Activated naive CD8-positive, alpha-beta T cell treated with anti-CD3 and anti-CD28 coated beads, Interleukin-2, amount 50 U/mL, for 24 hours (primary cell): ENCODE measurements at regions not wholly inside any gene's neighbourhood (a gene's known extent, or its start where the extent isn't known, plus 50 kb on each side); places are given as distances from the start of the nearest gene placed in this dataset.

Source experiments
- ATAC-seq: fragments of 150-1000 bp; cut with Tn5 transposase; one replicate; pipeline ENCODE4 v1.10.0; 2021
- DNase-seq: peaks from one replicate; pipeline ENCODE4 v3.0.0; 2021
- H3K27ac Mint-ChIP-seq: one replicate; pipeline ENCODE4 v1.8.0; 2021; ENCODE audit warnings: mild to moderate bottlenecking, mixed read lengths
- H3K27me3 Mint-ChIP-seq: one replicate; pipeline ENCODE4 v1.8.0; 2021; ENCODE audit warnings: mixed read lengths
- H3K36me3 Mint-ChIP-seq: one replicate; pipeline ENCODE4 v1.8.0; 2021; ENCODE audit warnings: low read depth, mixed read lengths
- H3K4me1 Mint-ChIP-seq: one replicate; pipeline ENCODE4 v1.8.0; 2021; ENCODE audit warnings: mixed read lengths
- H3K4me3 Mint-ChIP-seq: one replicate; pipeline ENCODE4 v1.8.0; 2021; ENCODE audit warnings: mild to moderate bottlenecking, moderate library complexity, mixed read lengths
- H3K9me3 Mint-ChIP-seq: one replicate; pipeline ENCODE4 v1.8.0; 2021; ENCODE audit warnings: mixed read lengths

GRCh38 chr7:94088560-94088959 lies 84.4 kb upstream of the BET1 start:
- no peak overlapping the region for H3K4me3 Mint-ChIP-seq
- no peaks in the 10 kb centered on the region for H3K9me3 Mint-ChIP-seq
- peaks cover 26% of the 10 kb centered on the region for H3K27me3 Mint-ChIP-seq
- H3K27ac Mint-ChIP-seq, result no peak overlapping the region
- H3K4me1 Mint-ChIP-seq, result peaks cover 15% of the 10 kb centered on the region
- ATAC-seq, result no peak
- no peaks in the 10 kb centered on the region for H3K36me3 Mint-ChIP-seq
- DNase-seq, result no peak

- Mint-ChIP-seq H3K36me3 (no peaks in the 10 kb centered on the region), H3K4me3 (no peak overlapping the region), H3K9me3 (no peaks in the 10 kb centered on the region), H3K4me1 (peaks cover 15% of the 10 kb centered on the region), H3K27ac (no peak overlapping the region), H3K27me3 (peaks cover 26% of the 10 kb centered on the region)
- no peak for ATAC-seq
- no peak for DNase-seq
Observed at GRCh38 chr7:94089806-94090205, 85.7 kb upstream of the BET1 start.

- H3K36me3 Mint-ChIP-seq, result no peaks in the 10 kb centered on the region
- no peaks in the 10 kb centered on the region for H3K9me3 Mint-ChIP-seq
- H3K4me1 Mint-ChIP-seq, result peaks cover 9% of the 10 kb centered on the region
- H3K4me3 Mint-ChIP-seq, result no peak overlapping the region
- H3K27ac Mint-ChIP-seq, result no peak overlapping the region
- peaks cover 30% of the 10 kb centered on the region for H3K27me3 Mint-ChIP-seq
- ATAC-seq, result no peak
- DNase-seq, result no peak
Observed at GRCh38 chr7:94092980-94093379, 88.8 kb upstream of the BET1 start.

- no peak for DNase-seq
- Mint-ChIP-seq H3K4me3 (no peak overlapping the region), H3K4me1 (no peaks in the 10 kb centered on the region), H3K27me3 (peaks cover 24% of the 10 kb centered on the region), H3K36me3 (no peaks in the 10 kb centered on the region), H3K9me3 (no peaks in the 10 kb centered on the region), H3K27ac (no peak overlapping the region)
- no peak for ATAC-seq
Observed at GRCh38 chr7:94094298-94094697, 90.1 kb upstream of the BET1 start.

GRCh38 chr7:94095316-94096009 lies 91.3 kb upstream of the BET1 start:
- Mint-ChIP-seq H3K27ac (no peak overlapping the region), H3K4me3 (no peak overlapping the region), H3K36me3 (no peaks in the 10 kb centered on the region), H3K9me3 (no peaks in the 10 kb centered on the region), H3K27me3 (peaks cover 14% of the 10 kb centered on the region), H3K4me1 (no peaks in the 10 kb centered on the region)
- DNase-seq (no peak), ATAC-seq (no peak)

- no peaks in the 10 kb centered on the region for H3K36me3 Mint-ChIP-seq
- ATAC-seq (no peak), DNase-seq (no peak)
- no peaks in the 10 kb centered on the region for H3K4me1 Mint-ChIP-seq
- no peak overlapping the region for H3K27ac Mint-ChIP-seq
- H3K9me3 Mint-ChIP-seq, result no peaks in the 10 kb centered on the region
- peaks cover 6% of the 10 kb centered on the region for H3K27me3 Mint-ChIP-seq
- no peak overlapping the region for H3K4me3 Mint-ChIP-seq
Observed at GRCh38 chr7:94099679-94100078, 95.5 kb upstream of the BET1 start.

- no peaks in the 10 kb centered on the region for H3K4me1 Mint-ChIP-seq
- DNase-seq (no peak), ATAC-seq (no peak)
- no peak overlapping the region for H3K4me3 Mint-ChIP-seq
- peaks cover 6% of the 10 kb centered on the region for H3K27me3 Mint-ChIP-seq
- no peaks in the 10 kb centered on the region for H3K9me3 Mint-ChIP-seq
- no peaks in the 10 kb centered on the region for H3K36me3 Mint-ChIP-seq
- H3K27ac Mint-ChIP-seq, result no peak overlapping the region
Observed at GRCh38 chr7:94100723-94101345, 96.7 kb upstream of the BET1 start.

GRCh38 chr7:94104301-94104700 lies 100.1 kb upstream of the BET1 start:
- no peaks in the 10 kb centered on the region for H3K36me3 Mint-ChIP-seq
- H3K27me3 Mint-ChIP-seq, result peaks cover 2% of the 10 kb centered on the region
- DNase-seq (no peak), ATAC-seq (no peak)
- no peak overlapping the region for H3K4me3 Mint-ChIP-seq
- H3K4me1 Mint-ChIP-seq, result no peaks in the 10 kb centered on the region
- H3K27ac Mint-ChIP-seq, result no peak overlapping the region
- no peaks in the 10 kb centered on the region for H3K9me3 Mint-ChIP-seq

- Mint-ChIP-seq H3K36me3 (no peaks in the 10 kb centered on the region), H3K27me3 (peaks cover 4% of the 10 kb centered on the region), H3K4me1 (no peaks in the 10 kb centered on the region), H3K9me3 (no peaks in the 10 kb centered on the region), H3K27ac (no peak overlapping the region), H3K4me3 (no peak overlapping the region)
- no peak for DNase-seq
- no peak for ATAC-seq
Observed at GRCh38 chr7:94109556-94109955, 105.4 kb upstream of the BET1 start.

- no peak for ATAC-seq
- no peak overlapping the region for H3K4me3 Mint-ChIP-seq
- DNase-seq, result no peak
- H3K27me3 Mint-ChIP-seq, result peaks cover 6% of the 10 kb centered on the region
- no peaks in the 10 kb centered on the region for H3K4me1 Mint-ChIP-seq
- no peaks in the 10 kb centered on the region for H3K36me3 Mint-ChIP-seq
- no peaks in the 10 kb centered on the region for H3K9me3 Mint-ChIP-seq
- no peak overlapping the region for H3K27ac Mint-ChIP-seq
Observed at GRCh38 chr7:94111009-94111408, 106.9 kb upstream of the BET1 start.

- H3K9me3 Mint-ChIP-seq, result no peaks in the 10 kb centered on the region
- no peak overlapping the region for H3K4me3 Mint-ChIP-seq
- DNase-seq (no peak), ATAC-seq (no peak)
- H3K27ac Mint-ChIP-seq, result no peak overlapping the region
- H3K4me1 Mint-ChIP-seq, result no peaks in the 10 kb centered on the region
- no peaks in the 10 kb centered on the region for H3K36me3 Mint-ChIP-seq
- H3K27me3 Mint-ChIP-seq, result peaks cover 8% of the 10 kb centered on the region
Observed at GRCh38 chr7:94115316-94115715, 111.2 kb upstream of the BET1 start.

- Mint-ChIP-seq H3K27me3 (peaks cover 8% of the 10 kb centered on the region), H3K9me3 (no peaks in the 10 kb centered on the region), H3K27ac (no peak overlapping the region), H3K4me3 (no peak overlapping the region), H3K36me3 (no peaks in the 10 kb centered on the region), H3K4me1 (no peaks in the 10 kb centered on the region)
- DNase-seq (no peak), ATAC-seq (no peak)
Observed at GRCh38 chr7:94123136-94123535, 119.0 kb upstream of the BET1 start.

GRCh38 chr7:94127026-94127425 lies 122.9 kb upstream of the BET1 start:
- Mint-ChIP-seq H3K4me1 (no peaks in the 10 kb centered on the region), H3K4me3 (no peak overlapping the region), H3K27me3 (peaks cover 8% of the 10 kb centered on the region), H3K36me3 (no peaks in the 10 kb centered on the region), H3K27ac (no peak overlapping the region), H3K9me3 (no peaks in the 10 kb centered on the region)
- DNase-seq, result no peak
- ATAC-seq, result no peak

- Mint-ChIP-seq H3K9me3 (no peaks in the 10 kb centered on the region), H3K36me3 (no peaks in the 10 kb centered on the region), H3K4me3 (no peak overlapping the region), H3K4me1 (no peaks in the 10 kb centered on the region), H3K27ac (no peak overlapping the region), H3K27me3 (peaks cover 9% of the 10 kb centered on the region)
- no peak for DNase-seq
- no peak for ATAC-seq
Observed at GRCh38 chr7:94128072-94128471, 123.9 kb upstream of the BET1 start.

GRCh38 chr7:94129443-94130140 lies 125.4 kb upstream of the BET1 start:
- Mint-ChIP-seq H3K4me1 (no peaks in the 10 kb centered on the region), H3K4me3 (no peak overlapping the region), H3K36me3 (no peaks in the 10 kb centered on the region), H3K9me3 (no peaks in the 10 kb centered on the region), H3K27ac (no peak overlapping the region), H3K27me3 (peaks cover 9% of the 10 kb centered on the region)
- ATAC-seq, result no peak
- DNase-seq, result no peak
